Skeletal muscle tissue (tissue), 3 donors: ENCODE measurements at regions not wholly inside any gene's neighbourhood (a gene's known extent, or its start where the extent isn't known, plus 50 kb on each side); places are given as distances from the start of the nearest gene placed in this dataset.

ENCODE experiments used
- H3K27ac ChIP-seq: one replicate; pipeline ENCODE4 v1.7.0; 2013; ENCODE audit warnings: mild to moderate bottlenecking, low read depth, low read length, inconsistent platforms
- H3K27me3 ChIP-seq, 3 donors: one replicate each; pipeline ENCODE4 v1.7.0; 2013; ENCODE audit warnings: low read length in 3 of 3; ENCODE audit not compliant: control insufficient read depth in 3 of 3, insufficient read depth in 3 of 3
- H3K36me3 ChIP-seq, 3 donors: one replicate each; pipeline ENCODE4 v1.7.0; 2013; ENCODE audit warnings: low read length in 3 of 3; ENCODE audit not compliant: control insufficient read depth in 3 of 3, insufficient read depth in 3 of 3
- H3K4me1 ChIP-seq, 3 donors: one replicate each; pipeline ENCODE4 v1.7.0; 2013; ENCODE audit warnings: low read length in 3 of 3, mild to moderate bottlenecking in 3 of 3; ENCODE audit not compliant: control insufficient read depth in 3 of 3, insufficient read depth in 3 of 3
- H3K4me3 ChIP-seq, 3 donors: one replicate each; pipeline ENCODE4 v1.7.0; 2013; ENCODE audit warnings: low read length in 3 of 3
- H3K9ac ChIP-seq, 3 donors: one replicate each; pipeline ENCODE4 v1.7.0; 2013; ENCODE audit warnings: low read length in 3 of 3, mild to moderate bottlenecking in 3 of 3, moderate library complexity in 2 of 3, low read depth in 1 of 3
- H3K9me3 ChIP-seq, 3 donors: one replicate each; pipeline ENCODE4 v1.7.0; 2013; ENCODE audit warnings: low read length in 3 of 3; ENCODE audit not compliant: control insufficient read depth in 3 of 3
- donor health status: Osteomylitis.

DNA sequence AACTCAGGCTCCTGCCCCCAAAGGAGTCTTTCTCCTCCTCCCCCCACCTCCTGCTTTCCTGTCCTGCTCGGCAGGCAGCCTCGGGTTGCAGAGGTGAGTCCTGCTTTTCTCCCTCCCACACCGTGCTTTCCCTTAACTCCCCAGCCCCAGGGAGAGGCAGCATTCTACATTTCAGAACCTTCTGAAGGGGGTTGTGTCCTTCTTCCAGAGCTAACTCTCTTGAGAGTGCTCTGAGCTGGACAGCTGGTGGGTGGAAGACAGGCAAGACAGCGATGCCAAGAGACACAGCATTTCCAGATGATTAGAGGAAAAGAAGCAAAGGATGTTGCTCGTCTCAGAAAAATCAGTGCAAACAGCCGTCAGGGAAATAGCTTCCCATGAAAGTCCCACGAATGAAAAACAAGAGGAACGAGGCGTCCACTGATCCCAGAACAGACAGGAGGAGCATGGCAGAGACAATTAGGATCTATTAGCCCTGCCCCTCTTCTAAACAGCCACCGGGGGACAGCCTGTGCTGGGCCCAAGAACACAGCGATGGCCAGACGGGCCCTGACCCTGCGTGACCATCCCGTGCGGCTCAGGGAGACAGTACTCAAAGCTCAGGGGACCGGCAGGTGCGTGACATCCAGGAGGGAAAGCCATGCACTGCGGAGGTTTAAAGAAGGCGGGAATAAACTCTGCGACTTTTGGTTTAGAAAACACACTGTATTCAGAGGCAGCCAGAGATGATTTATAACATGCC, 216.5 kb upstream of the RTL1 start:
- Histone ChIP-seq H3K9me3 (no peaks in the 10 kb centered on the region), H3K27me3 (peaks cover 0 to 12% (median 5%) of the 10 kb centered on the region in 3 donors), H3K4me3 (peak overlapping the region; percentile 14 to 22 (median 15)), H3K27ac (no peak overlapping the region), H3K4me1 (peaks cover 0 to 6% (median 0%) of the 10 kb centered on the region in 3 donors), H3K9ac (no peak overlapping the region), H3K36me3 (no peaks in the 10 kb centered on the region)

- no peaks in the 10 kb centered on the region for H3K9me3 ChIP-seq
- H3K36me3 ChIP-seq: no peaks in the 10 kb centered on the region
- H3K9ac ChIP-seq: no peak overlapping the region
- peaks cover 0 to 6% (median 0%) of the 10 kb centered on the region in 3 donors for H3K4me1 ChIP-seq
- peak overlapping the region in 2 of 3 donors; percentile 7 to 49 for H3K4me3 ChIP-seq
- peaks cover 0 to 14% (median 6%) of the 10 kb centered on the region in 3 donors for H3K27me3 ChIP-seq
- H3K27ac ChIP-seq: peak overlapping the region; percentile 44
Observed at GRCh38 chr14:101120641-101121507, 217.4 kb upstream of the RTL1 start.

DNA sequence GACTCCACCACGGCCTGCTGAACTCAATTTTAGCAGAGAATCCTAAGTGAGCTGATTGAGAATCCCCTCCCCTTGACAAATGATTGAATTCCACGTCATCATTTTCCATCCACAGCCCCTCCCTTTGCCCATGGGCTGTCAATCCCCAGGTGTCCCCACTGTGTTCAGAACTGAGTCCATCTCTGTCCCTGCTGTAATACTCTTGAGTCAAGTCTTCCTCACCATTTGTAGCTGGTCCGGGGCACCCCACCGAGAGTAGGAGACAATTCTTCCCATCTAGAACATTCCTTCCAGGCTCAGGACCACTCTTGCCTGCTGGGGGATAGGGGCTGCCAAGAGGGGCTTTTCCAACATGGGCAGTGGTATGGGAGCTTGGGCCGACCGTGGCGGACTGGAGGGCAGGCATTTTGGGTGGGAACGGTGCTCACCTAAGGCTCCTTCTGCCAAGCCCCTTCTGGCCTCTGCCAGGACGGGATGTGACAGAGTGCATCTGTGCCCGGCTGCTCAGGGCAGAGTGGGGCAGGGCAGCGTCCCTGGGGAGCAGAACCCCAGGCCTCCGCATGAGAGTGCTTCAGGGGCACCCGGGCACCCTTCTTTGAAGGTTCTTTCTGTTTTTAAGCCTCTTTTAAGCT, 218.1 kb upstream of the RTL1 start:
- Histone ChIP-seq H3K27me3 (peaks cover 0 to 16% (median 12%) of the 10 kb centered on the region in 3 donors), H3K27ac (peak overlapping the region; percentile 44), H3K9me3 (no peaks in the 10 kb centered on the region), H3K9ac (no peak overlapping the region), H3K4me1 (peaks cover 0 to 6% (median 0%) of the 10 kb centered on the region in 3 donors), H3K4me3 (no peak overlapping the region), H3K36me3 (no peaks in the 10 kb centered on the region)

- no peak overlapping the region for H3K9ac ChIP-seq
- peaks cover 0 to 25% (median 12%) of the 10 kb centered on the region in 3 donors for H3K27me3 ChIP-seq
- peaks cover 0 to 6% (median 0%) of the 10 kb centered on the region in 3 donors for H3K4me1 ChIP-seq
- H3K36me3 ChIP-seq: no peaks in the 10 kb centered on the region
- H3K4me3 ChIP-seq: no peak overlapping the region
- H3K27ac ChIP-seq: no peak overlapping the region
- no peaks in the 10 kb centered on the region for H3K9me3 ChIP-seq
Observed at GRCh38 chr14:101122237-101123141, 219.0 kb upstream of the RTL1 start.

GRCh38 chr14:101123618-101124510, 220.3 kb upstream of the RTL1 start:
- Histone ChIP-seq H3K27ac (no peak overlapping the region), H3K9me3 (peaks cover 0 to 3% (median 0%) of the 10 kb centered on the region in 3 donors), H3K4me1 (peaks cover 0 to 6% (median 0%) of the 10 kb centered on the region in 3 donors), H3K9ac (no peak overlapping the region), H3K36me3 (no peaks in the 10 kb centered on the region), H3K27me3 (peaks cover 0 to 36% (median 15%) of the 10 kb centered on the region in 3 donors), H3K4me3 (no peak overlapping the region)

GRCh38 chr14:101124815-101125214, 221.3 kb upstream of the RTL1 start:
- H3K27ac ChIP-seq: no peak overlapping the region
- H3K36me3 ChIP-seq: no peaks in the 10 kb centered on the region
- H3K4me1 ChIP-seq: peaks cover 0 to 2% (median 0%) of the 10 kb centered on the region in 3 donors
- H3K9ac ChIP-seq: no peak overlapping the region
- H3K9me3 ChIP-seq: peaks cover 0 to 3% (median 0%) of the 10 kb centered on the region in 3 donors
- H3K27me3 ChIP-seq: peaks cover 0 to 37% (median 15%) of the 10 kb centered on the region in 3 donors
- no peak overlapping the region for H3K4me3 ChIP-seq

- H3K9me3 ChIP-seq: peaks cover 0 to 3% (median 0%) of the 10 kb centered on the region in 3 donors
- H3K27ac ChIP-seq: no peak overlapping the region
- H3K36me3 ChIP-seq: no peaks in the 10 kb centered on the region
- H3K4me1 ChIP-seq: peaks cover 0 to 2% (median 0%) of the 10 kb centered on the region in 3 donors
- no peak overlapping the region for H3K4me3 ChIP-seq
- peaks cover 0 to 37% (median 15%) of the 10 kb centered on the region in 3 donors for H3K27me3 ChIP-seq
- H3K9ac ChIP-seq: no peak overlapping the region
Observed at GRCh38 chr14:101125313-101125712, 221.8 kb upstream of the RTL1 start.

GRCh38 chr14:101125719-101126651, 222.5 kb upstream of the RTL1 start:
- Histone ChIP-seq H3K9ac (no peak overlapping the region), H3K36me3 (no peaks in the 10 kb centered on the region), H3K4me1 (no peaks in the 10 kb centered on the region), H3K9me3 (peaks cover 0 to 3% (median 0%) of the 10 kb centered on the region in 3 donors), H3K27ac (no peak overlapping the region), H3K27me3 (peaks cover 0 to 41% (median 10%) of the 10 kb centered on the region in 3 donors), H3K4me3 (no peak overlapping the region)
